ENCODE measurements at regions not wholly inside any gene's neighbourhood (a gene's known extent, or its start where the extent isn't known, plus 50 kb on each side); places are given as distances from the start of the nearest gene placed in this dataset.

DNA sequence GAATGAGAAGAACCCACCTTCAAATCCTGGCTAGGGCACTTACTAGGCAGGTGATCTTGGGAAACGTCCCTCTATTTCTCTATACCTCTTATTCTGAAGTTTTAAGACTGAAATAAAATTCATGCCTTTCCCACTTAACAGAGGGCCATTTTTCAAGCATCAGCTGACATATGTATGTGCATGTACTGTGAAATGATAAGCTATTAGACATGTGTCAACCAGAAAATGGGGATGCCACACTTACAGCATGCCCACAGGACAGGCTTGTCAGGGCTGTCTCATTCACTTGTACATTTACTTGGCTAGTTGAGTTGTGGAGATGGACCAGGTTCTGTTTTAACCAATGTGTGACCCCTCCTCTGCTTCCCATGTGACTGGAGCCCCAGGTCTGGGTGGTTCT lies 78.5 kb downstream of the C9orf152 start:
- H3K4me3 Mint-ChIP-seq = no peak overlapping the region
- Histone ChIP-seq H3K79me2 (ENCODE audit: low read depth) (peaks cover 13% of the 10 kb centered on the region), H3K9me3 (ENCODE audit: low read depth) (no peaks in the 10 kb centered on the region), H3K9ac (no peak overlapping the region), H3K36me3 (no peaks in the 10 kb centered on the region), H2AFZ (replicated peaks) (no peak overlapping the region), H3K27me3 (no peaks in the 10 kb centered on the region), H3K4me1 (peaks cover 60% of the 10 kb centered on the region), H3F3A (ENCODE audit: low read depth) (peaks cover 9% of the 10 kb centered on the region), H4K20me1 (ENCODE audit: low read depth) (peaks cover 56% of the 10 kb centered on the region), H3K4me3 (no peak overlapping the region), H3K4me2 (no peak overlapping the region), H3K27ac (no peak overlapping the region)
- peaks cover 10% of the 10 kb centered on the region for H3K36me3 Mint-ChIP-seq
- H3K27ac Mint-ChIP-seq = no peak overlapping the region
- H3K4me1 Mint-ChIP-seq = peaks cover 77% of the 10 kb centered on the region
- no peaks in the 10 kb centered on the region for H3K27me3 Mint-ChIP-seq (ENCODE audit: insufficient read depth, low read depth)
- DNase-seq (ENCODE audit: low spot score) = no peak
- no peaks in the 10 kb centered on the region for H3K9me3 Mint-ChIP-seq
- TF ChIP-seq EZH2 (IDR thresholded peaks at IDR 0.05) (no peak), EZH2phosphoT487 (IDR thresholded peaks at IDR 0.05) (no peak)
- TF ChIP-seq, protein P1, sequence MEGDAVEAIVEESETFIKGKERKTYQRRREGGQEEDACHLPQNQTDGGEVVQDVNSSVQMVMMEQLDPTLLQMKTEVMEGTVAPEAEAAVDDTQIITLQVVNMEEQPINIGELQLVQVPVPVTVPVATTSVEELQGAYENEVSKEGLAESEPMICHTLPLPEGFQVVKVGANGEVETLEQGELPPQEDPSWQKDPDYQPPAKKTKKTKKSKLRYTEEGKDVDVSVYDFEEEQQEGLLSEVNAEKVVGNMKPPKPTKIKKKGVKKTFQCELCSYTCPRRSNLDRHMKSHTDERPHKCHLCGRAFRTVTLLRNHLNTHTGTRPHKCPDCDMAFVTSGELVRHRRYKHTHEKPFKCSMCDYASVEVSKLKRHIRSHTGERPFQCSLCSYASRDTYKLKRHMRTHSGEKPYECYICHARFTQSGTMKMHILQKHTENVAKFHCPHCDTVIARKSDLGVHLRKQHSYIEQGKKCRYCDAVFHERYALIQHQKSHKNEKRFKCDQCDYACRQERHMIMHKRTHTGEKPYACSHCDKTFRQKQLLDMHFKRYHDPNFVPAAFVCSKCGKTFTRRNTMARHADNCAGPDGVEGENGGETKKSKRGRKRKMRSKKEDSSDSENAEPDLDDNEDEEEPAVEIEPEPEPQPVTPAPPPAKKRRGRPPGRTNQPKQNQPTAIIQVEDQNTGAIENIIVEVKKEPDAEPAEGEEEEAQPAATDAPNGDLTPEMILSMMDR (IDR thresholded peaks at IDR 0.05) = no peak

DNA sequence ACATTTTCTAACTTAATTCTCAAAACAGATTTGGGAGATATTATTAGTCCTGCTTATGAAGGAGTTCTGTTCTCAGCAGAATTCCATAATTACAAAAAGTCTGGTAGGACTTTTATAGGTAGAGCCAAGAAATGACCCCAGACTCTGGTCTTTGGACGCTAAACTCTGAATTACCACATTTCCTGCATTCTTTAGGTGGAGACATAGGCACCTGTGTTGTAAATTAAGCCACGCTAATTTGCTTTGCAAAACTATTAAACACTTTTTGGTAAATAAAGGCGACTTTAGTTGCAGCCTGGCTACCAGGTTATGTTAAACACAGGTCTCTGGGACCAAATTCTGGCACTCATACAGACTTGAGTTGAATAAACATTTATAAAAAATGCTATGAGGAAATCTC lies 77.7 kb downstream of the C9orf152 start:
- H3K36me3 ChIP-seq = no peaks in the 10 kb centered on the region
- no peaks in the 10 kb centered on the region for H3K9me3 Mint-ChIP-seq
- no peaks in the 10 kb centered on the region for H3K27me3 Mint-ChIP-seq (ENCODE audit: insufficient read depth, low read depth)
- no peak overlapping the region for H3K9ac ChIP-seq
- peaks cover 53% of the 10 kb centered on the region for H3K4me1 ChIP-seq
- H4K20me1 ChIP-seq (ENCODE audit: low read depth) = peaks cover 50% of the 10 kb centered on the region
- H3F3A ChIP-seq (ENCODE audit: low read depth) = peaks cover 3% of the 10 kb centered on the region
- H3K4me3 Mint-ChIP-seq = no peak overlapping the region
- H3K4me3 ChIP-seq = no peak overlapping the region
- no peak for DNase-seq (ENCODE audit: low spot score)
- peaks cover 13% of the 10 kb centered on the region for H3K79me2 ChIP-seq (ENCODE audit: low read depth)
- no peak overlapping the region for H3K27ac ChIP-seq
- H3K4me1 Mint-ChIP-seq = peaks cover 69% of the 10 kb centered on the region
- H3K27ac Mint-ChIP-seq = no peak overlapping the region
- H2AFZ ChIP-seq (replicated peaks) = no peak overlapping the region
- TF ChIP-seq EZH2phosphoT487 (IDR thresholded peaks at IDR 0.05) (no peak), EZH2 (IDR thresholded peaks at IDR 0.05) (no peak)
- TF ChIP-seq, protein P1 (IDR thresholded peaks at IDR 0.05) = no peak
- H3K9me3 ChIP-seq (ENCODE audit: low read depth) = no peaks in the 10 kb centered on the region
- H3K36me3 Mint-ChIP-seq = peaks cover 10% of the 10 kb centered on the region
- H3K4me2 ChIP-seq = peak overlapping the region; percentile 47
- H3K27me3 ChIP-seq = no peaks in the 10 kb centered on the region

DNA sequence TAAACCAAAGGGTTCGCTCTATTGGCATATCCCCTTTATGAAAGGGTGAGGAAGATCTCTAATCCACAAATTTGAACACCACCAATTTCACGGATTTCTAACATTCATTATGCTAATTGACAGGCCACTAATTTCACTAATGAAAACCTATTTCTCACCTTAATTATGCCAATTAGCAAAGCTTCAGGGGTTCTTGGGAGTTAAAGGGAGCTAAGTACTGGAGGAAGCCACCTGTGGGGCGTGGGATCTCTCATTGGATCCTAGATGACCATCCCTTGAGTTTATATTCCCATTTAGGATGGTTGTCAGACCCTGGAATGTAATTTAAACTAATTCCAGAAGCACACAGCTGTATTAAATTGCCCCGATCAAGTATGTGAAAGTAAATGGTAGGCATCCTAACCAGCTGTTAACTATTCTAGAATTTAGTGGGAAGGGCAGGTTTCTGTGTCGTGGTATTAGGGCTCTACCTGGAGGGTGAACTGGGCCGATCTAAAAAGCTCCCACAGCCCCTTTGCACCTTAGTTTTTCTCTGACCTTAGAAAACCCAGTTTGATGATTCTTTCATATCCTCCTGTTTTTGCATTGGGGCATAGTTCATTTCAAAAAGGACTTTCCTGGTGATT lies 77.1 kb downstream of the C9orf152 start:
- peaks cover 11% of the 10 kb centered on the region for H3K36me3 Mint-ChIP-seq
- Histone ChIP-seq H3K27ac (no peak overlapping the region), H2AFZ (replicated peaks) (no peak overlapping the region), H3F3A (ENCODE audit: low read depth) (peaks cover 3% of the 10 kb centered on the region), H4K20me1 (ENCODE audit: low read depth) (peaks cover 44% of the 10 kb centered on the region), H3K27me3 (no peaks in the 10 kb centered on the region), H3K4me2 (peak overlapping the region; percentile 47), H3K36me3 (no peaks in the 10 kb centered on the region), H3K9ac (no peak overlapping the region), H3K4me1 (peaks cover 48% of the 10 kb centered on the region), H3K79me2 (ENCODE audit: low read depth) (peaks cover 13% of the 10 kb centered on the region), H3K4me3 (no peak overlapping the region), H3K9me3 (ENCODE audit: low read depth) (no peaks in the 10 kb centered on the region)
- peaks cover 62% of the 10 kb centered on the region for H3K4me1 Mint-ChIP-seq
- no peaks in the 10 kb centered on the region for H3K27me3 Mint-ChIP-seq (ENCODE audit: insufficient read depth, low read depth)
- no peak for DNase-seq (ENCODE audit: low spot score)
- TF ChIP-seq EZH2phosphoT487 (IDR thresholded peaks at IDR 0.05) = no peak
- no peak for TF ChIP-seq EZH2 (IDR thresholded peaks at IDR 0.05)
- TF ChIP-seq, protein P1 (IDR thresholded peaks at IDR 0.05) = no peak
- no peak overlapping the region for H3K27ac Mint-ChIP-seq
- H3K4me3 Mint-ChIP-seq = no peak overlapping the region
- H3K9me3 Mint-ChIP-seq = no peaks in the 10 kb centered on the region
